Neutrophil (primary cell): ENCODE measurements at regions not wholly inside any gene's neighbourhood (a gene's known extent, or its start where the extent isn't known, plus 50 kb on each side); places are given as distances from the start of the nearest gene placed in this dataset.

ENCODE experiments used
- H3K27ac ChIP-seq: fragments of 200-600 bp; sonication (generic); 2 replicates; pipeline ENCODE4 v1.5.1; 2016; ENCODE audit warnings: mild to moderate bottlenecking, moderate library complexity
- H3K27me3 ChIP-seq: fragments of 200-600 bp; sonication (generic); 2 replicates; pipeline ENCODE4 v1.6.0; 2016; ENCODE audit warnings: mild to moderate bottlenecking
- H3K36me3 ChIP-seq: fragments of 200-600 bp; sonication (generic); 2 replicates; pipeline ENCODE4 v1.5.1; 2017
- H3K4me1 ChIP-seq, 2 experiments: fragments of 200-600 bp in 1 of 2; sonication (generic) in 1 of 2; 1 replicate in 1 of 2; 2 replicates in 1 of 2; pipeline versions ENCODE4 v1.5.1 to v1.6.1; 2013 to 2016; ENCODE audit warnings: low read depth in 1 of 2, low read length in 1 of 2, mild to moderate bottlenecking in 1 of 2, moderate library complexity in 1 of 2; ENCODE audit not compliant: control insufficient read depth in 1 of 2, insufficient read depth in 1 of 2
- H3K4me3 ChIP-seq, 2 experiments: fragments of 200-600 bp in 1 of 2; sonication (generic) in 1 of 2; 1 replicate in 1 of 2; 2 replicates in 1 of 2; pipeline ENCODE4 v1.5.1; 2013 to 2016; ENCODE audit warnings: low read depth in 1 of 2, low read length in 1 of 2, mild to moderate bottlenecking in 1 of 2, moderate library complexity in 1 of 2
- H3K9me3 ChIP-seq: fragments of 200-600 bp; sonication (generic); 2 replicates; pipeline ENCODE4 v1.5.1; 2016
- CTCF ChIP-seq: fragments of 200-600 bp; sonication (generic); IDR thresholded peaks from 2 replicates; pipeline ENCODE4 v1.5.1; 2016; ENCODE audit warnings: antibody characterized with exemption

- no peak overlapping the region for H3K27ac ChIP-seq
- no peaks in the 10 kb centered on the region for H3K4me1 ChIP-seq
- no peaks in the 10 kb centered on the region for H3K36me3 ChIP-seq
- TF ChIP-seq CTCF: no peak
- no peaks in the 10 kb centered on the region for H3K9me3 ChIP-seq
- peaks cover 54% of the 10 kb centered on the region for H3K27me3 ChIP-seq
- no peak overlapping the region for H3K4me3 ChIP-seq
Measured at GRCh38 chr12:125330645-125331341, 265.6 kb downstream of the AACS start.

- Histone ChIP-seq H3K27ac (no peak overlapping the region), H3K36me3 (no peaks in the 10 kb centered on the region), H3K4me1 (no peaks in the 10 kb centered on the region), H3K27me3 (peaks cover 54% of the 10 kb centered on the region), H3K4me3 (no peak overlapping the region), H3K9me3 (no peaks in the 10 kb centered on the region)
- no peak for TF ChIP-seq CTCF
Measured at GRCh38 chr12:125331342-125332052, 266.3 kb downstream of the AACS start.

GRCh38 chr12:125332900-125333299 is 267.7 kb downstream of the AACS start:
- Histone ChIP-seq H3K27ac (no peak overlapping the region), H3K36me3 (no peaks in the 10 kb centered on the region), H3K4me3 (no peak overlapping the region), H3K27me3 (peaks cover 54% of the 10 kb centered on the region), H3K9me3 (no peaks in the 10 kb centered on the region), H3K4me1 (no peaks in the 10 kb centered on the region)
- TF ChIP-seq CTCF: no peak

GRCh38 chr12:125336246-125336645 is 271.0 kb downstream of the AACS start:
- no peak overlapping the region for H3K4me3 ChIP-seq
- H3K36me3 ChIP-seq: no peaks in the 10 kb centered on the region
- H3K27ac ChIP-seq: no peak overlapping the region
- peaks cover 34% of the 10 kb centered on the region for H3K27me3 ChIP-seq
- no peaks in the 10 kb centered on the region for H3K9me3 ChIP-seq
- no peaks in the 10 kb centered on the region for H3K4me1 ChIP-seq
- no peak for TF ChIP-seq CTCF

GRCh38 chr12:125340791-125341190 is 275.6 kb downstream of the AACS start:
- no peaks in the 10 kb centered on the region for H3K4me1 ChIP-seq
- H3K27ac ChIP-seq: no peak overlapping the region
- no peak for TF ChIP-seq CTCF
- H3K4me3 ChIP-seq: no peak overlapping the region
- H3K36me3 ChIP-seq: no peaks in the 10 kb centered on the region
- H3K27me3 ChIP-seq: peaks cover 7% of the 10 kb centered on the region
- no peaks in the 10 kb centered on the region for H3K9me3 ChIP-seq
